Activated CD4-positive, CD25-positive, alpha-beta regulatory T cell treated with anti-CD3 and anti-CD28 coated beads, Interleukin-2, amount 50 U/mL, for 16 hours (primary cell): ENCODE measurements at regions not wholly inside any gene's neighbourhood (a gene's known extent, or its start where the extent isn't known, plus 50 kb on each side); places are given as distances from the start of the nearest gene placed in this dataset.
"Not testable (repeated sequence)": the region's sequence is repeated elsewhere in the genome, so short reads cannot be mapped to it uniquely, and the experiment has no call there.

ENCODE experiments used
- DNase-seq: peaks from one replicate; pipeline ENCODE4 v3.0.0-alpha.2; 2020; ENCODE audit warnings: low read depth, low spot score

GRCh38 chr17:14428648-14429029, 127.8 kb downstream of the HS3ST3B1 start:
- DNase-seq, result no peak

- no peak for DNase-seq
These were observed 127.2 kb downstream of the HS3ST3B1 start for GRCh38 chr17:14427900-14428647.

GRCh38 chr17:14423156-14423555, 122.3 kb downstream of the HS3ST3B1 start:
- not testable (repeated sequence) for DNase-seq

GRCh38 chr17:14417336-14417735, 116.5 kb downstream of the HS3ST3B1 start:
- DNase-seq, result no peak

DNA sequence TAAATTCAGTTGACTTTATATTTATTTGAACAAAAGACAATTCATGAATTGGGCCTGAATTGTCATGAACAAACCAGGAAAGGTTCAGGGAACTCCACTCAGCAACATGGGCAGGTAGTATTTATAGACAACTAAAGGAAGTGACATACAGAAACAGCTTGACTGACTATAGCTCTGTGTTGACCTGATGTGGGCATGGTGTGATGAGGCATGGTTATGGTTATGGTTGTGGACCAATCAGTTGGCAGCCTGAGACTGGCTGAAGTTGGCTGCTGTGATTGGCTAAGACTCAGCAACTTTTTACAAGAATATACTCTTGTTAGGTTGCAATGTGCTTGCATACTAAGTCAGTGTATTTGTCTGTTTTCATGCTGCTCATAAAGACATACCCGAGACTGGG, 108.4 kb downstream of the HS3ST3B1 start:
- DNase-seq, result no peak

DNA sequence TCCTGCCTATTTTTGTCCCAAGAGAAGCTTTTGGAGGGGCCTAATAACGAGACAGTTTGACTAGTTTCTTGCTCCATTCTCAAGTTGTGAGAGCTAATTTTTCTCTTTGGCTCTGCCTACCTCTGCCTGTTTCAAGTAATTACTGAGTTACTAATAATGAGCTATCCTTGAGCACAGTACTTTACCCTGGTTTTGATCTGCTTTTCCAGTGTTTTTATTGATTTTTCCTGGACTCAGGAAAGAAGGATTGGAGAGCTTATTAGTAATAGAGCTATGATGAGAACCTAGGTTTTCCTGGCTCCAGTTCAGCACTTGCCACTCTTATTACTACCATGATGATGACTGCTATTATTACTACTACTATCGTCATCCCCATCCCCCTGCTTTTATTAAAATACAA, 106.7 kb downstream of the HS3ST3B1 start:
- DNase-seq, result no peak

DNA sequence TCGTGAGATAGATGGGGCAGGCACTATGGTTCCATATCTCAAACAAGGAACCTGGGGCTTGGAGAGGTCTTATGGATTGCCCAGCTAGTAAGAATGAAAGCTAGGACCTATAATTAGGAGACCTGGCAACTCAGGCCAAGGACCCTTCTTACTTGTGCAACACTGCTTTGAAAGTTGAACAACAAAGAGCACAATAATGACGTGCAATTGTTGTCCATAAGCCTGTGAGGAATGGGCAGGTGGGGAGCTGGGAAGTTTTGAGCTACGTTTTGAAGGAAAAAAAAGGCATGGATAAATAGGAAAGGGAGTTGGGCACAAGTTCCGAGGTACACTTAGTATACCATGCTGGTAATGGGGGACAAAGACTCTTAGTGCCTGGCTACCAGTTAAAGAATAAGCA, 104.3 kb downstream of the HS3ST3B1 start:
- DNase-seq, result no peak
